ENCODE measurements at regions not wholly inside any gene's neighbourhood (a gene's known extent, or its start where the extent isn't known, plus 50 kb on each side); places are given as distances from the start of the nearest gene placed in this dataset.
"Not testable (repeated sequence)": the region's sequence is repeated elsewhere in the genome, so short reads cannot be mapped to it uniquely, and the experiment has no call there.

- no peak for DNase-seq (ENCODE audit: low read depth in 2 of 2, low spot score in 1 of 2)
These were observed 112.0 kb upstream of the PRSS1 start for GRCh38 chr7:142637240-142637639.

GRCh38 chr7:142636751-142637150 is 112.5 kb upstream of the PRSS1 start:
- no peak for DNase-seq (ENCODE audit: low read depth in 2 of 2, low spot score in 1 of 2)

GRCh38 chr7:142636107-142636506 is 113.2 kb upstream of the PRSS1 start:
- not testable (repeated sequence) for DNase-seq (ENCODE audit: low read depth in 2 of 2, low spot score in 1 of 2)

GRCh38 chr7:142632271-142633134 is 116.8 kb upstream of the PRSS1 start:
- DNase-seq (ENCODE audit: low read depth in 2 of 2, low spot score in 1 of 2) = peak in 1 of 2 donors; percentile 20

- DNase-seq (ENCODE audit: low read depth in 2 of 2, low spot score in 1 of 2) = no peak
These were observed 119.5 kb upstream of the PRSS1 start for GRCh38 chr7:142629588-142630260.

GRCh38 chr7:142628945-142629344 is 120.3 kb upstream of the PRSS1 start:
- DNase-seq (ENCODE audit: low read depth in 2 of 2, low spot score in 1 of 2) = no peak

GRCh38 chr7:142627223-142627622 is 122.0 kb upstream of the PRSS1 start:
- DNase-seq (ENCODE audit: low read depth in 2 of 2, low spot score in 1 of 2) = not testable (repeated sequence)

GRCh38 chr7:142626420-142627035 is 122.7 kb upstream of the PRSS1 start:
- peak; percentile 31 to 42 for DNase-seq (ENCODE audit: low read depth in 2 of 2, low spot score in 1 of 2)

GRCh38 chr7:142625216-142625615 is 124.1 kb upstream of the PRSS1 start:
- not testable (repeated sequence) for DNase-seq (ENCODE audit: low read depth in 2 of 2, low spot score in 1 of 2)

- DNase-seq (ENCODE audit: low read depth in 2 of 2, low spot score in 1 of 2) = no peak
These were observed 128.9 kb upstream of the PRSS1 start for GRCh38 chr7:142620402-142620801.

- no peak for DNase-seq (ENCODE audit: low read depth in 2 of 2, low spot score in 1 of 2)
These were observed 130.5 kb upstream of the PRSS1 start for GRCh38 chr7:142618655-142619351.

- no peak for DNase-seq (ENCODE audit: low read depth in 2 of 2, low spot score in 1 of 2)
These were observed 132.4 kb upstream of the PRSS1 start for GRCh38 chr7:142616842-142617241.

- no peak for DNase-seq (ENCODE audit: low read depth in 2 of 2, low spot score in 1 of 2)
These were observed 133.1 kb upstream of the PRSS1 start for GRCh38 chr7:142616121-142616643.

GRCh38 chr7:142615508-142615907 is 133.8 kb upstream of the PRSS1 start:
- no peak for DNase-seq (ENCODE audit: low read depth in 2 of 2, low spot score in 1 of 2)

GRCh38 chr7:142614116-142614515 is 135.2 kb upstream of the PRSS1 start:
- DNase-seq (ENCODE audit: low read depth in 2 of 2, low spot score in 1 of 2) = no peak

- no peak for DNase-seq (ENCODE audit: low read depth in 2 of 2, low spot score in 1 of 2)
These were observed 136.9 kb upstream of the PRSS1 start for GRCh38 chr7:142612237-142612881.

GRCh38 chr7:142611566-142612236 is 137.6 kb upstream of the PRSS1 start:
- no peak for DNase-seq (ENCODE audit: low read depth in 2 of 2, low spot score in 1 of 2)

- DNase-seq (ENCODE audit: low read depth in 2 of 2, low spot score in 1 of 2) = no peak
These were observed 140.4 kb upstream of the PRSS1 start for GRCh38 chr7:142608630-142609428.

GRCh38 chr7:142607351-142607750 is 141.9 kb upstream of the PRSS1 start:
- DNase-seq (ENCODE audit: low read depth in 2 of 2, low spot score in 1 of 2) = no peak
